ENCODE measurements at regions not wholly inside any gene's neighbourhood (a gene's known extent, or its start where the extent isn't known, plus 50 kb on each side); places are given as distances from the start of the nearest gene placed in this dataset.

GRCh38 chr5:53826504-53826903 is 266.1 kb downstream of the NDUFS4 start:
- no peak for DNase-seq

GRCh38 chr5:53827211-53827651 is 266.8 kb downstream of the NDUFS4 start:
- DNase-seq: no peak

- DNase-seq: no peak
Measured at GRCh38 chr5:53831496-53831895, 271.1 kb downstream of the NDUFS4 start.
